Adrenal gland (tissue), 5 donors: ENCODE measurements at regions not wholly inside any gene's neighbourhood (a gene's known extent, or its start where the extent isn't known, plus 50 kb on each side); places are given as distances from the start of the nearest gene placed in this dataset.

Experiments
- POLR2A ChIP-seq, 2 donors: fragments of 450-650 bp; IDR thresholded peaks; one replicate each; pipeline ENCODE4 v1.6.1; 2017; ENCODE audit warnings: antibody characterized with exemption in 2 of 2, mild to moderate bottlenecking in 2 of 2, moderate library complexity in 1 of 2
- TF ChIP-seq, protein P1 (sequence below), 6 experiments: fragments of 450-650 bp in 4 of 6; fragments of 200-600 bp in 2 of 6; sonication (generic) in 1 of 6; IDR thresholded peaks; 1 replicate in 5 of 6; 2 replicates in 1 of 6; pipeline versions ENCODE4 v1.5.1 to v1.8.0; 2016 to 2021; ENCODE audit warnings: antibody characterized with exemption in 6 of 6, mild to moderate bottlenecking in 2 of 6, moderate library complexity in 1 of 6
- donor health status: DM: no; HTN: no; CAD: no.

DNA sequence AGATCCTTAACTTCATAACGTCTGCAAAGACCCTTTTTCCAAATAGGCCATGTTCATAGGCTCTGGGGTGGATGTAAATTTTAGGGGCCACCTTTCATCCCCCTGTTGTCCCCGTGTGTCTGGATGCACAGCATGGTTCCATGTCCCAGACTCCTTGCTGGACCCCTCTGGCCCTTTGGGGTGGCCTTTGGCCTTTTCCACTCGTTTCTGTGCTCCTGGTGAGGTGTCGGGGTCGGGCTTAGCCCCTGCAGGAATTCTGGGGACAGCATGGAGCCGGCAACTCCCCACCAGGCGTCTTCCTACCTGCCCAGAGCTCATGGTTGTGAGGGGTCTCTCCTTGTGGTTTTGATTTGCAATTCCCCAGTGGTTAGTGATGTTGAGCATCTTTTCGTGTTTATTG, 183.5 kb downstream of the SEC14L1 start:
- TF ChIP-seq, protein P1, sequence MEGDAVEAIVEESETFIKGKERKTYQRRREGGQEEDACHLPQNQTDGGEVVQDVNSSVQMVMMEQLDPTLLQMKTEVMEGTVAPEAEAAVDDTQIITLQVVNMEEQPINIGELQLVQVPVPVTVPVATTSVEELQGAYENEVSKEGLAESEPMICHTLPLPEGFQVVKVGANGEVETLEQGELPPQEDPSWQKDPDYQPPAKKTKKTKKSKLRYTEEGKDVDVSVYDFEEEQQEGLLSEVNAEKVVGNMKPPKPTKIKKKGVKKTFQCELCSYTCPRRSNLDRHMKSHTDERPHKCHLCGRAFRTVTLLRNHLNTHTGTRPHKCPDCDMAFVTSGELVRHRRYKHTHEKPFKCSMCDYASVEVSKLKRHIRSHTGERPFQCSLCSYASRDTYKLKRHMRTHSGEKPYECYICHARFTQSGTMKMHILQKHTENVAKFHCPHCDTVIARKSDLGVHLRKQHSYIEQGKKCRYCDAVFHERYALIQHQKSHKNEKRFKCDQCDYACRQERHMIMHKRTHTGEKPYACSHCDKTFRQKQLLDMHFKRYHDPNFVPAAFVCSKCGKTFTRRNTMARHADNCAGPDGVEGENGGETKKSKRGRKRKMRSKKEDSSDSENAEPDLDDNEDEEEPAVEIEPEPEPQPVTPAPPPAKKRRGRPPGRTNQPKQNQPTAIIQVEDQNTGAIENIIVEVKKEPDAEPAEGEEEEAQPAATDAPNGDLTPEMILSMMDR (IDR thresholded peaks at IDR 0.05) = no peak
- TF ChIP-seq POLR2A (IDR thresholded peaks at IDR 0.05) = no peak
